CD4-positive, alpha-beta T cell treated with Interleukin-10 for 1 hour (primary cell): ENCODE measurements at regions not wholly inside any gene's neighbourhood (a gene's known extent, or its start where the extent isn't known, plus 50 kb on each side); places are given as distances from the start of the nearest gene placed in this dataset.

Experiments
- DNase-seq: peaks from one replicate; pipeline ENCODE4 v3.0.0-alpha.2; 2020

GRCh38 chr19:32195706-32196610 lies 149.5 kb upstream of the ZNF507 start:
- no peak for DNase-seq

- DNase-seq: no peak
Measured at GRCh38 chr19:32196690-32197420, 148.6 kb upstream of the ZNF507 start.

GRCh38 chr19:32197896-32198882 lies 147.2 kb upstream of the ZNF507 start:
- DNase-seq: no peak

- no peak for DNase-seq
Measured at GRCh38 chr19:32199501-32200040, 145.8 kb upstream of the ZNF507 start.

- no peak for DNase-seq
Measured at GRCh38 chr19:32200312-32201038, 144.9 kb upstream of the ZNF507 start.

GRCh38 chr19:32201211-32201610 lies 144.2 kb upstream of the ZNF507 start:
- no peak for DNase-seq

GRCh38 chr19:32201636-32202051 lies 143.8 kb upstream of the ZNF507 start:
- no peak for DNase-seq

GRCh38 chr19:32202244-32202643 lies 143.2 kb upstream of the ZNF507 start:
- no peak for DNase-seq

GRCh38 chr19:32203161-32203560 lies 142.2 kb upstream of the ZNF507 start:
- DNase-seq: no peak

- DNase-seq: no peak
Measured at GRCh38 chr19:32206065-32206464, 139.3 kb upstream of the ZNF507 start.

GRCh38 chr19:32208060-32208459 lies 137.3 kb upstream of the ZNF507 start:
- no peak for DNase-seq

- DNase-seq: no peak
Measured at GRCh38 chr19:32219392-32219791, 126.0 kb upstream of the ZNF507 start.

- no peak for DNase-seq
Measured at GRCh38 chr19:32219881-32220472, 125.4 kb upstream of the ZNF507 start.

GRCh38 chr19:32220951-32221350 lies 124.5 kb upstream of the ZNF507 start:
- DNase-seq: no peak

GRCh38 chr19:32222556-32222955 lies 122.9 kb upstream of the ZNF507 start:
- no peak for DNase-seq

GRCh38 chr19:32223106-32223505 lies 122.3 kb upstream of the ZNF507 start:
- DNase-seq: no peak

- DNase-seq: no peak
Measured at GRCh38 chr19:32223595-32224370, 121.6 kb upstream of the ZNF507 start.

- peak; percentile 41 for DNase-seq
Measured at GRCh38 chr19:32224371-32225244, 120.8 kb upstream of the ZNF507 start.

GRCh38 chr19:32227561-32228165 lies 117.7 kb upstream of the ZNF507 start:
- no peak for DNase-seq
